Ovary (tissue), 7 donors: ENCODE measurements at regions not wholly inside any gene's neighbourhood (a gene's known extent, or its start where the extent isn't known, plus 50 kb on each side); places are given as distances from the start of the nearest gene placed in this dataset.

Experiments used
- DNase-seq, 5 donors: peaks; one replicate each; pipeline ENCODE4 v3.0.0-alpha.2; 2019 to 2020
- H3K27ac ChIP-seq, 2 donors: fragments of 200-600 bp; one replicate each; pipeline versions ENCODE4 v1.5.1 to v1.8.0; 2019 to 2022
- H3K27me3 ChIP-seq: fragments of 200-600 bp; one replicate; pipeline ENCODE4 v1.8.0; 2022
- H3K36me3 ChIP-seq: fragments of 200-600 bp; sonication (generic); one replicate; pipeline ENCODE4 v1.5.1; 2019
- H3K4me1 ChIP-seq: one replicate; pipeline ENCODE4 v1.8.1; 2013; ENCODE audit warnings: mild to moderate bottlenecking, moderate library complexity; ENCODE audit not compliant: insufficient read depth
- H3K4me3 ChIP-seq: fragments of 200-600 bp; sonication (generic); one replicate; pipeline ENCODE4 v1.5.1; 2017
- H3K9me3 ChIP-seq, 2 donors: fragments of 200-600 bp in 1 of 2; sonication (generic) in 1 of 2; one replicate each; pipeline versions ENCODE4 v1.5.1 to v1.8.1; 2013 to 2019; ENCODE audit warnings: mild to moderate bottlenecking in 1 of 2, moderate library complexity in 1 of 2
- CTCF ChIP-seq, 3 donors: fragments of 450-650 bp in 2 of 3; fragments of 200-600 bp in 1 of 3; IDR thresholded peaks; one replicate each; pipeline versions ENCODE4 v1.5.1 to v1.8.0; 2016 to 2022; ENCODE audit warnings: antibody characterized with exemption in 3 of 3, mild to moderate bottlenecking in 1 of 3
- EP300 ChIP-seq: sonication (generic); formaldehyde crosslinking; IDR thresholded peaks from one replicate; pipeline ENCODE4 v1.6.1; 2017; ENCODE audit warnings: antibody characterized with exemption
- POLR2A ChIP-seq: fragments of 450-650 bp; IDR thresholded peaks from one replicate; pipeline ENCODE4 v1.6.1; 2017; ENCODE audit warnings: antibody characterized with exemption, mild to moderate bottlenecking, moderate library complexity
- WGBS, 3 donors: extraction: QIAGEN DNeasy Blood & Tissue Kit in 1 of 3; methylation state at CpG; one replicate each; pipeline versions ENCODE4 v1.1.5 to v1.1.7; 2013 to 2017; 5-methylcytosine and 5-hydroxymethylcytosine counted together
- intact Hi-C, 4 donors: fragments of 100-400 bp; cut with DNase I; formaldehyde crosslinking; loops; one replicate each; pipeline versions ENCODE4 v1.11.0 to v1.15.1; 2022 to 2023
- donor health status: DM: no; HTN: no; CAD: no; lungs with moderate emphysema.
- donor health status: DM: no; HTN: no; CAD: no.
- donor health status: Bipolar disorder and iron deficiency.
- donor health status: DM: no; HTN: no; CAD: no.
- donor health status: DM: yes; HTN: yes; CAD: no.

DNA sequence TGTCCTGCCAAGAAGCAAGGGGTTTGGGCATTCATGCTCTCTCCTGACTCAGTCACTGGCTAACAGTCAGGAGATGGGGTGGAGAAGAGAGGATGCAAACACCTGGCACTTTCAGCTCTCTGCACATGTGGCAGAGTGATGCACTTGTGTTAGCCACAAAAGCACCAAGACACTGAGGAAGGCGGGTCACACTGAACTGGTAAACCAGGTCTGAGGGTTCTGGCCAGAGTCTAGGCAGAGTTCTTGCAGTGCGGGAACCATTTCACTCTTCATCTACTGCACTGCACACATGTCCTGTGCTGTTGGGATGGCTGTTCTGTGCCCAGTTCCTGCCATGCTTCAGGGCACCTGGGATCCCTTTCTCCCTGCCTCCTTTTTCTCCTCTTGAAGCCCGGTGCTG, 157.1 kb upstream of the GDNF start:
- Histone ChIP-seq H3K4me1 (no peaks in the 10 kb centered on the region), H3K4me3 (no peak overlapping the region), H3K27ac (no peak overlapping the region), H3K27me3 (no peaks in the 10 kb centered on the region), H3K9me3 (no peaks in the 10 kb centered on the region), H3K36me3 (no peaks in the 10 kb centered on the region)
- 84 to 95% (median 94%) methylated on average over 3 of the region's 3 CpGs for WGBS, 3 donors
- no peak for DNase-seq
- TF ChIP-seq POLR2A, result no peak
- TF ChIP-seq EP300, result no peak
- TF ChIP-seq CTCF (IDR thresholded peaks at IDR 0.05), result no peak
- intact Hi-C loops, result no loop called here

GRCh38 chr5:37994729-37995128, 154.9 kb upstream of the GDNF start:
- Histone ChIP-seq H3K27me3 (no peaks in the 10 kb centered on the region), H3K36me3 (no peaks in the 10 kb centered on the region), H3K4me3 (no peak overlapping the region), H3K4me1 (no peaks in the 10 kb centered on the region), H3K27ac (no peak overlapping the region), H3K9me3 (no peaks in the 10 kb centered on the region)
- 87 to 95% (median 91%) methylated on average over 1 of the region's 1 CpG for WGBS, 3 donors
- intact Hi-C loops, result loop anchor here in 1 of 4 donors (5.0 kb wide), 1 partner anchor 138 kb away; no protein-coding TSS in a partner anchor
- DNase-seq, result no peak
- TF ChIP-seq CTCF (IDR thresholded peaks at IDR 0.05) (no peak), POLR2A (no peak), EP300 (no peak)

GRCh38 chr5:37991301-37992299, 151.8 kb upstream of the GDNF start:
- Histone ChIP-seq H3K27ac (no peak overlapping the region), H3K36me3 (no peaks in the 10 kb centered on the region), H3K9me3 (no peaks in the 10 kb centered on the region), H3K27me3 (no peaks in the 10 kb centered on the region), H3K4me3 (no peak overlapping the region), H3K4me1 (peaks cover 2% of the 10 kb centered on the region)
- intact Hi-C loops, result loop anchor here in 1 of 4 donors (5.0 kb wide), 1 partner anchor 141 kb away; no protein-coding TSS in a partner anchor
- TF ChIP-seq CTCF (IDR thresholded peaks at IDR 0.05) (no peak), POLR2A (no peak), EP300 (no peak)
- DNase-seq, result peak in 1 of 5 donors; percentile 17
- WGBS, 3 donors, result 38 to 51% (median 41%) methylated on average over 10 of the region's 10 CpGs

DNA sequence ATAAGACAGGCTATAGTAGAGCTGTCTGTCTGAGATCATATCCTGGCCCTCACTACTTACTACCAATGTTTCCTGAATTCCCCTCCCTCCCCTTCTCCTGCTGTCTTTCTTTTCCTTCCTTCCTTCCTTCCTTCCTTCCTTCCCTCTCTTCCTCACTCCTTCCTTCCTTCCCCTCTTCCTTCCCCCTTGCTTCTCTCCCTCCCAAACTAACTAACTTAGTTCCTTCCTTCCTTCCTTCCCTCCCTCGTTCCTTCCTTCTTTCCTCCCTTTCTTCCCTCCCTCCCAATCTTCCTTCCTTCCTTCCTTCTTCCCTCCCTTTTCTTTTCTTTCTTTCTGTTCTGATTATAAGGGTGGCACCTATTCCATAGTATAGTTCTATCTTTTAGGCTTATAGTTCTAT, 150.0 kb upstream of the GDNF start:
- Histone ChIP-seq H3K36me3 (no peaks in the 10 kb centered on the region), H3K9me3 (no peaks in the 10 kb centered on the region), H3K4me3 (no peak overlapping the region), H3K27ac (no peak overlapping the region), H3K27me3 (no peaks in the 10 kb centered on the region), H3K4me1 (peaks cover 2% of the 10 kb centered on the region)
- TF ChIP-seq CTCF (IDR thresholded peaks at IDR 0.05) (no peak), POLR2A (no peak), EP300 (no peak)
- no peak for DNase-seq
- WGBS, 3 donors, result 81 to 92% (median 81%) methylated on average over 1 of the region's 1 CpG
- intact Hi-C loops, result loop anchor here in 1 of 4 donors (5.0 kb wide), 1 partner anchor 142 kb away; no protein-coding TSS in a partner anchor
